Prostate gland (tissue), 2 donors: ENCODE measurements at regions not wholly inside any gene's neighbourhood (a gene's known extent, or its start where the extent isn't known, plus 50 kb on each side); places are given as distances from the start of the nearest gene placed in this dataset.

Source experiments
- POLR2A ChIP-seq: fragments of 450-650 bp; IDR thresholded peaks from one replicate; pipeline ENCODE4 v1.6.1; 2016; ENCODE audit warnings: antibody characterized with exemption, mild to moderate bottlenecking
- TF ChIP-seq, protein P1 (sequence below), 4 experiments: fragments of 200-600 bp in 2 of 4; fragments of 450-650 bp in 2 of 4; sonication (generic) in 2 of 4; IDR thresholded peaks; 1 replicate in 3 of 4; 2 replicates in 1 of 4; pipeline ENCODE4 v1.5.1; 2016 to 2019; ENCODE audit warnings: antibody characterized with exemption in 4 of 4, mild to moderate bottlenecking in 2 of 4, moderate library complexity in 2 of 4

GRCh38 chr10:36424502-36424901 is 700.9 kb upstream of the ANKRD30A start:
- TF ChIP-seq, protein P1, sequence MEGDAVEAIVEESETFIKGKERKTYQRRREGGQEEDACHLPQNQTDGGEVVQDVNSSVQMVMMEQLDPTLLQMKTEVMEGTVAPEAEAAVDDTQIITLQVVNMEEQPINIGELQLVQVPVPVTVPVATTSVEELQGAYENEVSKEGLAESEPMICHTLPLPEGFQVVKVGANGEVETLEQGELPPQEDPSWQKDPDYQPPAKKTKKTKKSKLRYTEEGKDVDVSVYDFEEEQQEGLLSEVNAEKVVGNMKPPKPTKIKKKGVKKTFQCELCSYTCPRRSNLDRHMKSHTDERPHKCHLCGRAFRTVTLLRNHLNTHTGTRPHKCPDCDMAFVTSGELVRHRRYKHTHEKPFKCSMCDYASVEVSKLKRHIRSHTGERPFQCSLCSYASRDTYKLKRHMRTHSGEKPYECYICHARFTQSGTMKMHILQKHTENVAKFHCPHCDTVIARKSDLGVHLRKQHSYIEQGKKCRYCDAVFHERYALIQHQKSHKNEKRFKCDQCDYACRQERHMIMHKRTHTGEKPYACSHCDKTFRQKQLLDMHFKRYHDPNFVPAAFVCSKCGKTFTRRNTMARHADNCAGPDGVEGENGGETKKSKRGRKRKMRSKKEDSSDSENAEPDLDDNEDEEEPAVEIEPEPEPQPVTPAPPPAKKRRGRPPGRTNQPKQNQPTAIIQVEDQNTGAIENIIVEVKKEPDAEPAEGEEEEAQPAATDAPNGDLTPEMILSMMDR (IDR thresholded peaks at IDR 0.05), result no peak
- TF ChIP-seq POLR2A, result no peak
